ENCODE measurements at regions not wholly inside any gene's neighbourhood (a gene's known extent, or its start where the extent isn't known, plus 50 kb on each side); places are given as distances from the start of the nearest gene placed in this dataset.

- POLR2A ChIA-PET = no interaction called here
- no peak overlapping the region for H3K4me3 Mint-ChIP-seq
- no peak for ATAC-seq
These were observed 203.0 kb upstream of the HDAC9 start for GRCh38 chr7:18292584-18292983.

GRCh38 chr7:18293759-18294158, 201.8 kb upstream of the HDAC9 start:
- no peak for ATAC-seq
- DNase-seq (ENCODE audit: low spot score) = no peak
- Mint-ChIP-seq H3K27ac (no peak overlapping the region), H3K4me1 (no peaks in the 10 kb centered on the region), H3K27me3 (ENCODE audit: low read depth) (no peaks in the 10 kb centered on the region), H3K9me3 (no peaks in the 10 kb centered on the region), H3K4me3 (no peak overlapping the region), H3K36me3 (no peaks in the 10 kb centered on the region)
- TF ChIP-seq ZBTB43 (CRISPR knock-in tag; IDR thresholded peaks at IDR 0.05) (no peak), HMGA2 (CRISPR knock-in tag; IDR thresholded peaks at IDR 0.05) (peak; percentile 94), ERG (CRISPR knock-in tag; IDR thresholded peaks at IDR 0.05) (no peak)
- TF ChIP-seq, protein P1, sequence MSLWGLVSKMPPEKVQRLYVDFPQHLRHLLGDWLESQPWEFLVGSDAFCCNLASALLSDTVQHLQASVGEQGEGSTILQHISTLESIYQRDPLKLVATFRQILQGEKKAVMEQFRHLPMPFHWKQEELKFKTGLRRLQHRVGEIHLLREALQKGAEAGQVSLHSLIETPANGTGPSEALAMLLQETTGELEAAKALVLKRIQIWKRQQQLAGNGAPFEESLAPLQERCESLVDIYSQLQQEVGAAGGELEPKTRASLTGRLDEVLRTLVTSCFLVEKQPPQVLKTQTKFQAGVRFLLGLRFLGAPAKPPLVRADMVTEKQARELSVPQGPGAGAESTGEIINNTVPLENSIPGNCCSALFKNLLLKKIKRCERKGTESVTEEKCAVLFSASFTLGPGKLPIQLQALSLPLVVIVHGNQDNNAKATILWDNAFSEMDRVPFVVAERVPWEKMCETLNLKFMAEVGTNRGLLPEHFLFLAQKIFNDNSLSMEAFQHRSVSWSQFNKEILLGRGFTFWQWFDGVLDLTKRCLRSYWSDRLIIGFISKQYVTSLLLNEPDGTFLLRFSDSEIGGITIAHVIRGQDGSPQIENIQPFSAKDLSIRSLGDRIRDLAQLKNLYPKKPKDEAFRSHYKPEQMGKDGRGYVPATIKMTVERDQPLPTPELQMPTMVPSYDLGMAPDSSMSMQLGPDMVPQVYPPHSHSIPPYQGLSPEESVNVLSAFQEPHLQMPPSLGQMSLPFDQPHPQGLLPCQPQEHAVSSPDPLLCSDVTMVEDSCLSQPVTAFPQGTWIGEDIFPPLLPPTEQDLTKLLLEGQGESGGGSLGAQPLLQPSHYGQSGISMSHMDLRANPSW (CRISPR knock-in tag; conservative IDR thresholded peaks at IDR 0.05; ENCODE audit: low read depth) = no peak
- ChIA-PET POLR2A (no interaction called here), CTCF (no interaction called here)

More at GRCh38 chr7:18292584-18292983, 203.0 kb upstream of the HDAC9 start:
- no peaks in the 10 kb centered on the region for H3K4me1 Mint-ChIP-seq
- H3K27me3 Mint-ChIP-seq (ENCODE audit: low read depth) = no peaks in the 10 kb centered on the region
- TF ChIP-seq OVOL2 (CRISPR knock-in tag; IDR thresholded peaks at IDR 0.05; ENCODE audit: borderline replicate concordance) = no peak
- TF ChIP-seq ZNF423 (CRISPR knock-in tag; IDR thresholded peaks at IDR 0.05) = no peak
- no peak overlapping the region for H3K27ac Mint-ChIP-seq
- CTCF ChIA-PET = interaction anchor here (1.1 kb wide), 1 partner anchor 27 kb away, joined by 3 read pairs; no protein-coding TSS in a partner anchor
- no peaks in the 10 kb centered on the region for H3K36me3 Mint-ChIP-seq
- H3K9me3 Mint-ChIP-seq = no peaks in the 10 kb centered on the region
- no peak for DNase-seq (ENCODE audit: low spot score)

DNA sequence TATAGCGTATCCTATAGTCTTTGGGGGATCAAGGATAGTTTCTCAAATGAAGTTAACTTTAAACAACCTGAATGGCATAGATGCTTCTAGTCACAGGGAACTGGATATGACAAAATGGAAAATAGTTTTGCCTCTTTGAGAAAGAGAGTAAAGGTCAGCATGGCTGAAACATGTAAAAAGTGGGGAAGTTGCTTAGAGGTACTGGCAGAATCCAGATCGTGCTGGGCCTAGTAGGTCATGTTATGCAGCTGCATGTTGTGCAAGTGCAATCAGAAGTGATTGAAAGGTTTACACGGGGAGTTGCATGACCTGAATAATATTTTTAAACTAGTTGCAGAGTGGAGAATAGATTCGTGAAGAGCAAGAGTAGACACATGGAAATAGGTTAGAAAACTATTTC, 201.1 kb upstream of the HDAC9 start:
- Mint-ChIP-seq H3K36me3 (no peaks in the 10 kb centered on the region), H3K27ac (no peak overlapping the region), H3K4me3 (no peak overlapping the region), H3K9me3 (no peaks in the 10 kb centered on the region), H3K4me1 (peaks cover 3% of the 10 kb centered on the region), H3K27me3 (ENCODE audit: low read depth) (no peaks in the 10 kb centered on the region)
- CTCF ChIA-PET = no interaction called here
- POLR2A ChIA-PET = no interaction called here
- no peak for ATAC-seq
- DNase-seq (ENCODE audit: low spot score) = no peak
- TF ChIP-seq USF2 (CRISPR knock-in tag; IDR thresholded peaks at IDR 0.05) = no peak
- TF ChIP-seq, protein P2, sequence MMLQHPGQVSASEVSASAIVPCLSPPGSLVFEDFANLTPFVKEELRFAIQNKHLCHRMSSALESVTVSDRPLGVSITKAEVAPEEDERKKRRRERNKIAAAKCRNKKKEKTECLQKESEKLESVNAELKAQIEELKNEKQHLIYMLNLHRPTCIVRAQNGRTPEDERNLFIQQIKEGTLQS (CRISPR knock-in tag; conservative IDR thresholded peaks at IDR 0.05) = no peak
- no peak for TF ChIP-seq CDX4 (CRISPR knock-in tag; IDR thresholded peaks at IDR 0.05; ENCODE audit: borderline replicate concordance)
- TF ChIP-seq TP53 (CRISPR knock-in tag; IDR thresholded peaks at IDR 0.05) = no peak
- TF ChIP-seq SMAD3 (CRISPR knock-in tag; IDR thresholded peaks at IDR 0.05; ENCODE audit: borderline replicate concordance) = no peak
- TF ChIP-seq ZSCAN18 (CRISPR knock-in tag; IDR thresholded peaks at IDR 0.05) = no peak
- no peak for TF ChIP-seq SMAD4 (CRISPR knock-in tag; IDR thresholded peaks at IDR 0.05)
- no peak for TF ChIP-seq PRRX2 (CRISPR knock-in tag; IDR thresholded peaks at IDR 0.05)
- TF ChIP-seq ETV6 (CRISPR knock-in tag; IDR thresholded peaks at IDR 0.05) = no peak
- TF ChIP-seq OVOL2 (CRISPR knock-in tag; IDR thresholded peaks at IDR 0.05; ENCODE audit: borderline replicate concordance) = no peak
- TF ChIP-seq NR3C1 (CRISPR knock-in tag; conservative IDR thresholded peaks at IDR 0.05; ENCODE audit: low read depth) = no peak
- no peak for TF ChIP-seq HMGA2 (CRISPR knock-in tag; IDR thresholded peaks at IDR 0.05)
- no peak for TF ChIP-seq ZNF671 (CRISPR knock-in tag; IDR thresholded peaks at IDR 0.05)
- no peak for TF ChIP-seq RELA (CRISPR knock-in tag; IDR thresholded peaks at IDR 0.05; ENCODE audit: borderline replicate concordance)
- no peak for TF ChIP-seq CREM (CRISPR knock-in tag; IDR thresholded peaks at IDR 0.05)
- no peak for TF ChIP-seq FOXP1 (CRISPR knock-in tag; IDR thresholded peaks at IDR 0.05; ENCODE audit: borderline replicate concordance)
- no peak for TF ChIP-seq ZNF219 (CRISPR knock-in tag; IDR thresholded peaks at IDR 0.05; ENCODE audit: borderline replicate concordance)
